ENCODE measurements at regions not wholly inside any gene's neighbourhood (a gene's known extent, or its start where the extent isn't known, plus 50 kb on each side); places are given as distances from the start of the nearest gene placed in this dataset.

- Histone ChIP-seq H3K4ac (ENCODE audit: low read depth, low read length) (no peak overlapping the region), H3K14ac (ENCODE audit: insufficient read depth, low read length) (no peak overlapping the region), H4K91ac (ENCODE audit: insufficient read length, low read depth, low read length) (no peak overlapping the region), H4K20me1 (ENCODE audit: control insufficient read depth, insufficient read depth, insufficient read length) (no peaks in the 10 kb centered on the region), H2BK5ac (ENCODE audit: insufficient read length, low read length) (no peak overlapping the region), H3K79me1 (ENCODE audit: insufficient read depth, low read depth, low read length, poor library complexity, severe bottlenecking) (no peaks in the 10 kb centered on the region), H3K23me2 (ENCODE audit: insufficient read length, low read depth, low read length, poor library complexity, severe bottlenecking) (no peaks in the 10 kb centered on the region), H3K4me1 (ENCODE audit: insufficient read depth, low read length) (no peaks in the 10 kb centered on the region), H2BK12ac (ENCODE audit: insufficient read length, low read depth, low read length) (no peak overlapping the region), H3K9ac (ENCODE audit: extremely low read depth, insufficient read length, low read length) (no peak overlapping the region), H3K23ac (ENCODE audit: insufficient read length, low read depth, low read length) (no peak overlapping the region), H3K27me3 (ENCODE audit: insufficient read depth, low read length) (no peaks in the 10 kb centered on the region), H4K8ac (replicated peaks; ENCODE audit: insufficient read length, low read depth, low read length) (no peak overlapping the region), H3T11ph (ENCODE audit: low read length) (no peak overlapping the region), H3K79me2 (ENCODE audit: insufficient read depth, low read length) (no peaks in the 10 kb centered on the region), H2AK5ac (ENCODE audit: insufficient read length, low read length) (no peak overlapping the region), H2BK15ac (ENCODE audit: low read depth, low read length) (no peak overlapping the region), H3K18ac (ENCODE audit: insufficient read length, low read depth, low read length) (no peak overlapping the region), H3K4me2 (ENCODE audit: insufficient read depth, insufficient read length, low read length) (no peak overlapping the region), H4K5ac (ENCODE audit: insufficient read length, low read depth, low read length) (no peak overlapping the region), H2BK120ac (ENCODE audit: low read depth, low read length, poor library complexity, severe bottlenecking) (no peak overlapping the region), H3K9me3 (ENCODE audit: control insufficient read depth, low read depth, low read length) (no peaks in the 10 kb centered on the region), H3K27ac (ENCODE audit: insufficient read length, low read depth, low read length) (no peak overlapping the region), H2BK20ac (ENCODE audit: low read depth, low read length, poor library complexity, severe bottlenecking) (no peak overlapping the region), H2AFZ (ENCODE audit: low read length) (no peak overlapping the region), H3K56ac (ENCODE audit: insufficient read length, low read depth, low read length) (no peak overlapping the region)
- no peak for TF ChIP-seq CTCF (conservative IDR thresholded peaks at IDR 0.05)
- Mint-ChIP-seq H3K27ac (no peak overlapping the region), H3K4me1 (no peaks in the 10 kb centered on the region), H3K9me3 (peaks cover 3% of the 10 kb centered on the region in 2 experiments; a peak in 2 of 5 replicates), H3K36me3 (ENCODE audit: insufficient read depth in 1 of 3, low read depth in 3 of 3) (no peaks in the 10 kb centered on the region; a peak in 1 of 7 replicates), H3K4me3 (no peak overlapping the region), H3K27me3 (ENCODE audit: low read depth) (no peaks in the 10 kb centered on the region; the same call in 1 of the 2 replicates)
- no peak for DNase-seq
- WGBS (ENCODE audit: extremely low coverage, insufficient read length, low lambda C conversion rate) = no CpG with 5 or more reads among the region's 2 CpGs
These were observed 1510.3 kb downstream of the PCDH9 start for GRCh38 chr13:65719831-65720230.
